ENCODE measurements at regions not wholly inside any gene's neighbourhood (a gene's known extent, or its start where the extent isn't known, plus 50 kb on each side); places are given as distances from the start of the nearest gene placed in this dataset.

GRCh38 chr2:109724533-109725460 is 69.3 kb upstream of the RGPD5 start:
- POLR2A ChIA-PET (ENCODE audit: unreplicated experiment): no interaction called here
- Histone ChIP-seq H4K91ac (ENCODE audit: insufficient read depth, low read depth, low read length) (no peak overlapping the region), H2AK5ac (ENCODE audit: low read depth, low read length) (no peak overlapping the region), H3K4me1 (ENCODE audit: control insufficient read depth, insufficient read depth, low read length) (no peaks in the 10 kb centered on the region), H2BK20ac (ENCODE audit: low read depth, low read length) (no peak overlapping the region), H3K14ac (replicated peaks; ENCODE audit: low read depth, low read length) (no peak overlapping the region), H3K4me3 (ENCODE audit: insufficient read depth, low read depth, low read length) (no peak overlapping the region), H3K4ac (ENCODE audit: low read depth, low read length) (no peak overlapping the region), H3K27me3 (ENCODE audit: control insufficient read depth, insufficient read depth, low read length) (peaks cover 44% of the 10 kb centered on the region), H4K20me1 (ENCODE audit: insufficient read depth, low read length) (no peaks in the 10 kb centered on the region), H2BK15ac (ENCODE audit: low read depth, low read length) (no peak overlapping the region), H2BK120ac (ENCODE audit: low read depth, low read length) (no peak overlapping the region), H3K4me2 (ENCODE audit: low read depth, low read length) (no peak overlapping the region), H3K9me3 (ENCODE audit: control insufficient read depth, insufficient read depth, low read length) (peaks cover 2% of the 10 kb centered on the region; the same call in 1 of the 2 replicates), H3K27ac (ENCODE audit: insufficient read depth, low read length) (no peak overlapping the region), H3K23ac (ENCODE audit: low read depth, low read length) (no peak overlapping the region), H3K79me1 (ENCODE audit: low read depth in 1 of 2, low read length in 2 of 2) (no peaks in the 10 kb centered on the region), H2AK9ac (replicated peaks; ENCODE audit: low read depth, low read length, poor library complexity) (peak overlapping the region; percentile 25), H3K9me1 (ENCODE audit: insufficient read depth, low read length) (no peaks in the 10 kb centered on the region), H2BK5ac (ENCODE audit: low read depth, low read length, poor library complexity, severe bottlenecking) (no peak overlapping the region), H4K5ac (ENCODE audit: low read depth, low read length) (no peak overlapping the region), H3K18ac (ENCODE audit: low read depth, low read length) (no peak overlapping the region), H3K56ac (ENCODE audit: extremely low read depth, insufficient read depth, low read length) (no peak overlapping the region), H2AFZ (replicated peaks; ENCODE audit: low read length, poor library complexity) (no peak overlapping the region), H3K36me3 (ENCODE audit: control insufficient read depth, insufficient read depth, low read length) (no peaks in the 10 kb centered on the region), H4K8ac (ENCODE audit: low read depth in 2 of 2, low read length in 2 of 2) (no peak overlapping the region), H3K9ac (ENCODE audit: low read depth, low read length) (no peak overlapping the region)
- in situ Hi-C loops (cut with MboI; ENCODE audit: low sequenced_read_pairs) (no loop called here), intact Hi-C loops (cut with micrococcal nuclease) (no loop called here), dilution Hi-C loops (cut with HindIII; ENCODE audit: low sequenced_read_pairs, unreplicated experiment) (no loop called here)
- ATAC-seq (ENCODE audit: low read depth): no peak
- no TSS peak for BruUV-seq (replicated peaks)
- CTCF ChIA-PET: no interaction called here
- WGBS, 2 experiments (ENCODE audit: extremely low coverage in 2 of 2, insufficient read length in 1 of 2): 50% methylated on average over 2 of the region's 9 CpGs; no CpG with 5 or more reads in 1 of the 2 experiments
- no peak for DNase-seq
- TF ChIP-seq CEBPB (IDR thresholded peaks at IDR 0.05; ENCODE audit: low read depth, low read length) (no peak), CTCF (conservative IDR thresholded peaks at IDR 0.05; ENCODE audit: low read depth, low read length) (no peak), RCOR1 (IDR thresholded peaks at IDR 0.05; ENCODE audit: insufficient replicate concordance, low read length) (no peak), FOS (IDR thresholded peaks at IDR 0.05; ENCODE audit: low read depth, low read length) (no peak), SMC3 (IDR thresholded peaks at IDR 0.05; ENCODE audit: low read depth, low read length) (no peak), RFX5 (IDR thresholded peaks at IDR 0.05; ENCODE audit: low read depth, low read length) (no peak), USF2 (IDR thresholded peaks at IDR 0.05; ENCODE audit: low read depth, low read length) (no peak), RAD21 (IDR thresholded peaks at IDR 0.05; ENCODE audit: low read length) (no peak), ELK1 (IDR thresholded peaks at IDR 0.05; ENCODE audit: borderline replicate concordance, low read depth, low read length) (no peak), BHLHE40 (IDR thresholded peaks at IDR 0.05; ENCODE audit: low read depth, low read length) (no peak), MAFK (IDR thresholded peaks at IDR 0.05; ENCODE audit: low read depth, low read length) (no peak), POLR2A (IDR thresholded peaks at IDR 0.05; ENCODE audit: low read depth, low read length) (no peak), MXI1 (IDR thresholded peaks at IDR 0.05; ENCODE audit: borderline replicate concordance, low read depth, low read length) (no peak), CHD1 (IDR thresholded peaks at IDR 0.05; ENCODE audit: low read depth, low read length) (no peak), MAZ (IDR thresholded peaks at IDR 0.05; ENCODE audit: borderline replicate concordance, low read depth, low read length) (no peak)

Data from IMR-90 (cell line).